ENCODE measurements at regions not wholly inside any gene's neighbourhood (a gene's known extent, or its start where the extent isn't known, plus 50 kb on each side); places are given as distances from the start of the nearest gene placed in this dataset.

DNA sequence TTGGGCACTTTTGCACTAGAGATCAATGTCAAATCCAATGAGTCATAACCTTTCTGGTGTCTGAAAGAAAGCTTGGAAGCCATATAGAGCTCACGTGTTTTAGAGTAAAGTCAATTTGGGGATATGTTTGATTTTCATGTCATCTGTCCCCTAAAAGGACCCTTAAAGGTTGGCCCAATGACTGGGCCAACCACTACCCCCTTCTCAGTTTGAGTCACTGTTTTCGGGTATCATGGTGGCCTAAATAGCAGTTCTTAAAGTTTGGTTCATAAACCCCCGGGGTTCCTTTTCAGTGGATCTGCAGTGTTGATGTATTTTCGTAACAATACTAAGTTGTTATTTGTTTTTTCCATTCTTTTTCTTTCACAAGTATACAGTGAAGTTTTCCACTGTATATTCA lies 327.6 kb downstream of the PRL start:
- no peaks in the 10 kb centered on the region for H3K36me3 ChIP-seq (ENCODE audit: control insufficient read depth in 2 of 2, extremely low read depth in 1 of 2, insufficient read depth in 2 of 2, low read length in 2 of 2)
- no peak overlapping the region for H3K4me3 ChIP-seq (ENCODE audit: control insufficient read depth in 2 of 3, extremely low read depth in 1 of 3, insufficient read depth in 2 of 3, low read depth in 1 of 3, low read length in 3 of 3)
- no peaks in the 10 kb centered on the region for H3K9me1 ChIP-seq (ENCODE audit: control insufficient read depth, extremely low read depth, insufficient read depth, low read length)
- no peaks in the 10 kb centered on the region for H3K4me1 ChIP-seq (ENCODE audit: control insufficient read depth, extremely low read depth, insufficient read depth, low read length)
- FAIRE-seq (no peak), DNase-seq (ENCODE audit: low read depth, low spot score) (no peak)
- no peaks in the 10 kb centered on the region for H4K20me1 ChIP-seq (ENCODE audit: control insufficient read depth, extremely low read depth, insufficient read depth, low read length)
- H3K9ac ChIP-seq (ENCODE audit: control insufficient read depth, extremely low read depth, insufficient read depth, low read length): no peak overlapping the region
- H3K4me2 ChIP-seq (ENCODE audit: control insufficient read depth, extremely low read depth, insufficient read depth, low read depth, low read length): no peak overlapping the region
- no peaks in the 10 kb centered on the region for H3K9me3 ChIP-seq (ENCODE audit: control insufficient read depth, low read depth, low read length)
- H3K27me3 ChIP-seq (ENCODE audit: control insufficient read depth, extremely low read depth, insufficient read depth, low read length): no peaks in the 10 kb centered on the region
- H2AFZ ChIP-seq (ENCODE audit: control insufficient read depth, low read length): no peak overlapping the region
- dilution Hi-C loops (cut with MboI; ENCODE audit: extremely low pct_ligation_motif_present, low sequenced_read_pairs): no loop called here
- TF ChIP-seq CTCF (optimal IDR thresholded peaks at IDR 0.05 in 1 of 3, IDR thresholded peaks at IDR 0.05 in 1 of 3, conservative IDR thresholded peaks at IDR 0.05 in 1 of 3; ENCODE audit: extremely low read depth in 1 of 3, insufficient read depth in 2 of 3, low read length in 3 of 3): no peak
- no peak for TF ChIP-seq EZH2 (IDR thresholded peaks at IDR 0.05; ENCODE audit: low read length)
- H3K79me2 ChIP-seq (ENCODE audit: control insufficient read depth, insufficient read depth, low read length): no peaks in the 10 kb centered on the region
- H3K27ac ChIP-seq (ENCODE audit: control insufficient read depth, insufficient read depth, low read length): no peak overlapping the region

GRCh38 chr6:21970569-21971300 lies 326.1 kb downstream of the PRL start:
- H3K36me3 ChIP-seq (ENCODE audit: control insufficient read depth in 2 of 2, extremely low read depth in 1 of 2, insufficient read depth in 2 of 2, low read length in 2 of 2): no peaks in the 10 kb centered on the region
- H4K20me1 ChIP-seq (ENCODE audit: control insufficient read depth, extremely low read depth, insufficient read depth, low read length): no peaks in the 10 kb centered on the region
- no peak overlapping the region for H3K9ac ChIP-seq (ENCODE audit: control insufficient read depth, extremely low read depth, insufficient read depth, low read length)
- H3K4me2 ChIP-seq (ENCODE audit: control insufficient read depth, extremely low read depth, insufficient read depth, low read depth, low read length): no peak overlapping the region
- H3K4me3 ChIP-seq (ENCODE audit: control insufficient read depth in 2 of 3, extremely low read depth in 1 of 3, insufficient read depth in 2 of 3, low read depth in 1 of 3, low read length in 3 of 3): no peak overlapping the region
- H3K27me3 ChIP-seq (ENCODE audit: control insufficient read depth, extremely low read depth, insufficient read depth, low read length): no peaks in the 10 kb centered on the region
- H2AFZ ChIP-seq (ENCODE audit: control insufficient read depth, low read length): no peak overlapping the region
- TF ChIP-seq CTCF (optimal IDR thresholded peaks at IDR 0.05 in 1 of 3, IDR thresholded peaks at IDR 0.05 in 1 of 3, conservative IDR thresholded peaks at IDR 0.05 in 1 of 3; ENCODE audit: extremely low read depth in 1 of 3, insufficient read depth in 2 of 3, low read length in 3 of 3) (no peak), EZH2 (IDR thresholded peaks at IDR 0.05; ENCODE audit: low read length) (no peak)
- no peaks in the 10 kb centered on the region for H3K79me2 ChIP-seq (ENCODE audit: control insufficient read depth, insufficient read depth, low read length)
- dilution Hi-C loops (cut with MboI; ENCODE audit: extremely low pct_ligation_motif_present, low sequenced_read_pairs): no loop called here
- no peaks in the 10 kb centered on the region for H3K4me1 ChIP-seq (ENCODE audit: control insufficient read depth, extremely low read depth, insufficient read depth, low read length)
- no peaks in the 10 kb centered on the region for H3K9me1 ChIP-seq (ENCODE audit: control insufficient read depth, extremely low read depth, insufficient read depth, low read length)
- no peaks in the 10 kb centered on the region for H3K9me3 ChIP-seq (ENCODE audit: control insufficient read depth, low read depth, low read length)
- DNase-seq (ENCODE audit: low read depth, low spot score): no peak
- FAIRE-seq: no peak
- no peak overlapping the region for H3K27ac ChIP-seq (ENCODE audit: control insufficient read depth, insufficient read depth, low read length)

All from keratinocyte (primary cell).